IMR-90 (cell line): ENCODE measurements at regions not wholly inside any gene's neighbourhood (a gene's known extent, or its start where the extent isn't known, plus 50 kb on each side); places are given as distances from the start of the nearest gene placed in this dataset.

ENCODE experiments used
- ATAC-seq: fragments of 200-7000 bp; cut with Tn5 transposase; 2 replicates; pipeline ENCODE4 v1.9.1; 2020; ENCODE audit warnings: low read depth, mild to moderate bottlenecking, moderate library complexity
- BruUV-seq: library from RNA; stranded (reverse); fragments of 400-500 nt; replicated peaks from 2 replicates; lab custom pipeline; 2021; lab: Mats Ljungman, UMichigan
- CTCF ChIA-PET: fragments of 300-600 bp; formaldehyde crosslinking; extraction: SDS; loops from one replicate; lab custom pipeline; 2021; ENCODE audit warnings: antibody characterized with exemption; lab: Yijun Ruan, JAX
- POLR2A ChIA-PET: fragments of 300-600 bp; sonication (Branson Sonifier 250); formaldehyde crosslinking; loops from one replicate; lab custom pipeline; 2022; ENCODE audit warnings: antibody characterized with exemption; ENCODE audit not compliant: unreplicated experiment; lab: Charles Lee
- DNase-seq: peaks from one replicate; pipeline ENCODE4 v3.0.0; 2013
- H2AFZ ChIP-seq: replicated peaks from 2 replicates; pipeline ENCODE3; 2013; ENCODE audit warnings: low read length, mild to moderate bottlenecking; ENCODE audit not compliant: poor library complexity
- H2AK5ac ChIP-seq: 2 replicates; pipeline ENCODE4 v1.6.1; 2013; ENCODE audit warnings: low read depth, low read length, inconsistent platforms
- H2AK9ac ChIP-seq: replicated peaks from 2 replicates; pipeline ENCODE3; 2013; ENCODE audit warnings: mild to moderate bottlenecking, low read depth, low read length, moderate library complexity; ENCODE audit not compliant: poor library complexity
- H2BK120ac ChIP-seq: 2 replicates; pipeline ENCODE4 v1.6.1; 2013; ENCODE audit warnings: low read depth, low read length, inconsistent platforms
- H2BK15ac ChIP-seq: 3 replicates; pipeline ENCODE4 v1.6.1; 2013; ENCODE audit warnings: low read depth, low read length, inconsistent platforms
- H2BK20ac ChIP-seq: 2 replicates; pipeline ENCODE4 v1.6.1; 2013; ENCODE audit warnings: low read depth, mild to moderate bottlenecking, inconsistent platforms, low read length, moderate library complexity
- H2BK5ac ChIP-seq: 2 replicates; pipeline ENCODE4 v1.6.1; 2013; ENCODE audit warnings: mild to moderate bottlenecking, low read depth, low read length, inconsistent platforms; ENCODE audit not compliant: poor library complexity, severe bottlenecking
- H3K14ac ChIP-seq: replicated peaks from 2 replicates; pipeline ENCODE4 v1.6.1; 2013; ENCODE audit warnings: low read depth, low read length, inconsistent platforms
- H3K18ac ChIP-seq: 2 replicates; pipeline ENCODE4 v1.6.1; 2013; ENCODE audit warnings: low read depth, low read length, control low read depth
- H3K23ac ChIP-seq: 2 replicates; pipeline ENCODE4 v1.6.1; 2013; ENCODE audit warnings: low read depth, low read length, inconsistent platforms
- H3K27ac ChIP-seq: 2 replicates; pipeline ENCODE4 v1.5.1; 2013; ENCODE audit warnings: mild to moderate bottlenecking, control low read depth, low read length; ENCODE audit not compliant: insufficient read depth
- H3K27me3 ChIP-seq: 2 replicates; pipeline ENCODE4 v1.6.1; 2013; ENCODE audit warnings: low read length; ENCODE audit not compliant: control insufficient read depth, insufficient read depth
- H3K36me3 ChIP-seq: 2 replicates; pipeline ENCODE4 v1.6.1; 2013; ENCODE audit warnings: low read length, mixed read lengths; ENCODE audit not compliant: control insufficient read depth, insufficient read depth
- H3K4ac ChIP-seq: 2 replicates; pipeline ENCODE4 v1.6.1; 2013; ENCODE audit warnings: low read depth, low read length, inconsistent platforms
- H3K4me1 ChIP-seq: 2 replicates; pipeline ENCODE4 v1.6.1; 2013; ENCODE audit warnings: low read length, mixed read lengths; ENCODE audit not compliant: control insufficient read depth, insufficient read depth
- H3K4me2 ChIP-seq: 2 replicates; pipeline ENCODE4 v1.6.1; 2013; ENCODE audit warnings: low read depth, mild to moderate bottlenecking, control low read depth, low read length, moderate library complexity
- H3K4me3 ChIP-seq: 2 replicates; pipeline ENCODE4 v1.5.1; 2013; ENCODE audit warnings: low read depth, mild to moderate bottlenecking, control low read depth, low read length, moderate library complexity; ENCODE audit not compliant: insufficient read depth
- H3K56ac ChIP-seq: 2 replicates; pipeline ENCODE4 v1.6.1; 2013; ENCODE audit warnings: low read length, inconsistent platforms; ENCODE audit not compliant: insufficient read depth; ENCODE audit errors: extremely low read depth
- H3K79me1 ChIP-seq, 2 experiments: 2 replicates each; pipeline ENCODE4 v1.6.1; 2013; ENCODE audit warnings: low read length in 2 of 2, inconsistent platforms in 1 of 2, low read depth in 1 of 2
- H3K9ac ChIP-seq: 2 replicates; pipeline ENCODE4 v1.6.1; 2013; ENCODE audit warnings: low read depth, low read length, control low read depth
- H3K9me1 ChIP-seq: 2 replicates; pipeline ENCODE4 v1.6.1; 2013; ENCODE audit warnings: low read length, inconsistent platforms; ENCODE audit not compliant: insufficient read depth
- H3K9me3 ChIP-seq: 2 replicates; pipeline ENCODE4 v1.6.1; 2013; ENCODE audit warnings: low read length; ENCODE audit not compliant: control insufficient read depth, insufficient read depth
- H4K20me1 ChIP-seq: 2 replicates; pipeline ENCODE4 v1.6.1; 2013; ENCODE audit warnings: low read length, inconsistent platforms; ENCODE audit not compliant: insufficient read depth
- H4K5ac ChIP-seq: 2 replicates; pipeline ENCODE4 v1.6.1; 2013; ENCODE audit warnings: mild to moderate bottlenecking, low read depth, low read length, control low read depth
- H4K8ac ChIP-seq, 2 experiments: 2 replicates each; pipeline ENCODE4 v1.6.1; 2013; ENCODE audit warnings: low read depth in 2 of 2, low read length in 2 of 2, control low read depth in 1 of 2, inconsistent platforms in 1 of 2
- H4K91ac ChIP-seq: 2 replicates; pipeline ENCODE4 v1.6.1; 2013; ENCODE audit warnings: low read depth, low read length, inconsistent platforms; ENCODE audit not compliant: insufficient read depth
- NFE2L2 ChIP-seq: fragments of 150-350 bp; IDR thresholded peaks from 2 replicates; pipeline ENCODE4 v1.6.1; 2016; ENCODE audit warnings: low read depth, mild to moderate bottlenecking, low read length
- USF2 ChIP-seq: fragments of 150-350 bp; IDR thresholded peaks from 2 replicates; pipeline ENCODE4 v1.6.1; 2017; ENCODE audit warnings: mild to moderate bottlenecking, antibody characterized with exemption, low read length, low read depth
- dilution Hi-C: fragments of 300-500 bp; cut with HindIII; formaldehyde crosslinking; loops from one replicate; pipeline ENCODE4 v1.14.3; 2018; ENCODE audit warnings: low sequenced_read_pairs; ENCODE audit not compliant: unreplicated experiment
- in situ Hi-C: fragments of 300-500 bp; cut with MboI; formaldehyde crosslinking; loops from 3 replicates; pipeline ENCODE4 v1.14.3; 2019; ENCODE audit warnings: low sequenced_read_pairs, inconsistent platforms, mixed read lengths
- intact Hi-C: fragments of 100-400 bp; cut with micrococcal nuclease; formaldehyde crosslinking; loops from 2 replicates; pipeline ENCODE4 v1.10.0; 2022

GRCh38 chr6:53201270-53201669 is 52.6 kb upstream of the GCM1 start:
- no peaks in the 10 kb centered on the region for H3K36me3 ChIP-seq
- H3K23ac ChIP-seq: no peak overlapping the region
- no peaks in the 10 kb centered on the region for H3K4me1 ChIP-seq
- in situ Hi-C loops: no loop called here
- ChIA-PET POLR2A (no interaction called here), CTCF (interaction anchor here (0.7 kb wide), 1 partner anchor 54 kb away, joined by 3 read pairs; no protein-coding TSS in a partner anchor)
- no peak overlapping the region for H4K5ac ChIP-seq
- H3K9ac ChIP-seq: no peak overlapping the region
- H2BK15ac ChIP-seq: no peak overlapping the region
- no peak overlapping the region for H3K4me2 ChIP-seq
- no peak overlapping the region for H4K8ac ChIP-seq
- H3K9me3 ChIP-seq: no peaks in the 10 kb centered on the region
- H4K20me1 ChIP-seq: no peaks in the 10 kb centered on the region
- H3K27ac ChIP-seq: no peak overlapping the region
- no peak overlapping the region for H2BK20ac ChIP-seq
- H2AK5ac ChIP-seq: no peak overlapping the region
- H2AK9ac ChIP-seq: no peak overlapping the region
- H3K27me3 ChIP-seq: peaks cover 7% of the 10 kb centered on the region
- DNase-seq (no peak), ATAC-seq (no peak)
- H3K4me3 ChIP-seq: no peak overlapping the region
- no peak overlapping the region for H3K56ac ChIP-seq
- no peak overlapping the region for H2AFZ ChIP-seq
- no peak overlapping the region for H3K4ac ChIP-seq
- H2BK5ac ChIP-seq: no peak overlapping the region
- no peak overlapping the region for H3K14ac ChIP-seq
- H3K18ac ChIP-seq: no peak overlapping the region
- BruUV-seq: no TSS peak
- H2BK120ac ChIP-seq: no peak overlapping the region
- no peaks in the 10 kb centered on the region for H3K9me1 ChIP-seq
- no peaks in the 10 kb centered on the region for H3K79me1 ChIP-seq
- TF ChIP-seq NFE2L2: no peak
- no peak for TF ChIP-seq USF2
- intact Hi-C loops: no loop called here
- dilution Hi-C loops: no loop called here
- no peak overlapping the region for H4K91ac ChIP-seq
